ENCODE measurements at regions not wholly inside any gene's neighbourhood (a gene's known extent, or its start where the extent isn't known, plus 50 kb on each side); places are given as distances from the start of the nearest gene placed in this dataset.

DNA sequence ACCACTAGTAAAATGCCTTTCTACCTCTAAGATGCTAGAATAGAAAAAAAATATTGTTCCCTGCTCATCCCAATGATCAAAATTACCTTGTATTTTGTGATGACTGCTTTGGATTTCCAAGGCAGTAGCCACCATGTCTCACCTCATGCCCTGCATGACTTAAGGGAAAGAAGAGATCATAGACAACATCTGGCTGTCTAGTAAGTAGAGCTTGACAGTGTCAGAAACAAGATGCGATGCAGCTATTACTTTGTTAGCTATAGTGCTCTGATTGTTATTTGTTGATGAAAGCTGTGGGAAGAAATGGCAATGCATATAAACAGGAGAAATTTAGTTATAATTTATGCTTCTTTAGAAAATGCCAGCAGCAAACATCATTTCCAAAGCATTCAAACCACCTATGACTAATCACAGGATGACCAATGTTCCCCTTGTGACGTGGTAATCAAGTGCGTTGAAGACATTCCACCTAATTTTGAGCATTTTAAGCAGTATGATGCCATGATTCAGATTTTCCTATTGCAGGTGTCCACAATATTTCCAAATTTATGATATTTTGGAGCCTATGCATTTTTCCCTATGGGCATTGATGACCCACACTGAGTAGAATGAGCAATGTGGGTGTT lies 308.3 kb downstream of the KCNRG start:
- in situ Hi-C loops (cut with MboI): no loop called here
- TF ChIP-seq EZH2phosphoT487 (IDR thresholded peaks at IDR 0.05; ENCODE audit: insufficient read depth, low read depth) (0 out of 2 replicates have a peak, but pooled peaks have one; percentile 54), EZH2 (IDR thresholded peaks at IDR 0.05; ENCODE audit: insufficient read depth, poor library complexity, severe bottlenecking) (no peak)
- Histone ChIP-seq H3K27ac (peak overlapping the region; percentile 62), H3K9ac (no peak overlapping the region), H3K27me3 (replicated peaks; ENCODE audit: insufficient read depth) (no peaks in the 10 kb centered on the region), H3K4me3 (no peak overlapping the region), H3K9me3 (ENCODE audit: low read depth) (no peaks in the 10 kb centered on the region), H4K20me1 (ENCODE audit: insufficient read depth) (no peaks in the 10 kb centered on the region), H3F3A (ENCODE audit: insufficient read depth) (peaks cover 26% of the 10 kb centered on the region), H2AFZ (no peak overlapping the region), H3K36me3 (ENCODE audit: low read depth) (no peaks in the 10 kb centered on the region), H3K4me2 (ENCODE audit: unreplicated experiment) (peak overlapping the region; percentile 13), H3K9me2 (ENCODE audit: insufficient read depth) (no peaks in the 10 kb centered on the region; the same call in none of the 2 replicates), H3K79me2 (ENCODE audit: insufficient read depth) (no peaks in the 10 kb centered on the region), H3K4me1 (ENCODE audit: insufficient read depth) (peaks cover 39% of the 10 kb centered on the region)
- WGBS, 2 experiments (ENCODE audit: low coverage in 1 of 2, low lambda C conversion rate in 2 of 2, missing lambda C conversion rate in 2 of 2): 0 to 1% methylated on average over 3 of the region's 3 CpGs
- peak; percentile 95 for DNase-seq

DNA sequence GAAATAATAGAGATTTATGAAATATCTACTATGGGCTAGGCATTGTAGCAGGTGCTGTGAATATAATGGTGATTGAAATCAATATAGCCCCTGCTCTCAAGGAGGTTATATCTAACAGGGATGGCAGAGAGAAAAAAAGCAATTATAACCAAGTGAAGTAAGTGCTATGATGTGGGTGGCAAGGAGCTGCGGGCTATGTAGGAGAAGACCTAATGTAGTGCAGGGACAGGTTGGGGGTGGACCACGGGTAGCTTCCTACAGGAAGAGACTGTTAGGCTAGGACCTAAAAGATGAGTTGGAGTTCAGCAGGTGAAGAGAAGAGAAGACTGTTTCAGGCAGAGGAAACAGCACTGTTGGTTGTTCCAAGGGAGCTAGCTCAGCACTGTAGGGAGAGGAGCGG lies 311.0 kb downstream of the KCNRG start:
- in situ Hi-C loops (cut with MboI): no loop called here
- H3K9me2 ChIP-seq (ENCODE audit: insufficient read depth): no peaks in the 10 kb centered on the region; the same call in none of the 2 replicates
- H3K4me3 ChIP-seq: no peak overlapping the region
- H3K9ac ChIP-seq: no peak overlapping the region
- no peaks in the 10 kb centered on the region for H3K9me3 ChIP-seq (ENCODE audit: low read depth)
- 47 to 52% methylated on average over 3 of the region's 3 CpGs for WGBS, 2 experiments (ENCODE audit: low coverage in 1 of 2, low lambda C conversion rate in 2 of 2, missing lambda C conversion rate in 2 of 2)
- H3K27me3 ChIP-seq (replicated peaks; ENCODE audit: insufficient read depth): no peaks in the 10 kb centered on the region
- peaks cover 21% of the 10 kb centered on the region for H3K4me1 ChIP-seq (ENCODE audit: insufficient read depth)
- peak overlapping the region; percentile 69 for H3K4me2 ChIP-seq (ENCODE audit: unreplicated experiment)
- no peak for TF ChIP-seq EZH2phosphoT487 (IDR thresholded peaks at IDR 0.05; ENCODE audit: insufficient read depth, low read depth)
- TF ChIP-seq EZH2 (IDR thresholded peaks at IDR 0.05; ENCODE audit: insufficient read depth, poor library complexity, severe bottlenecking): no peak
- H3F3A ChIP-seq (ENCODE audit: insufficient read depth): peaks cover 15% of the 10 kb centered on the region
- H3K27ac ChIP-seq: no peak overlapping the region
- no peak for DNase-seq
- H4K20me1 ChIP-seq (ENCODE audit: insufficient read depth): no peaks in the 10 kb centered on the region
- 0 out of 2 replicates have a peak overlapping the region, but pooled peaks have one; percentile 69 for H2AFZ ChIP-seq
- no peaks in the 10 kb centered on the region for H3K79me2 ChIP-seq (ENCODE audit: insufficient read depth)
- no peaks in the 10 kb centered on the region for H3K36me3 ChIP-seq (ENCODE audit: low read depth)

DNA sequence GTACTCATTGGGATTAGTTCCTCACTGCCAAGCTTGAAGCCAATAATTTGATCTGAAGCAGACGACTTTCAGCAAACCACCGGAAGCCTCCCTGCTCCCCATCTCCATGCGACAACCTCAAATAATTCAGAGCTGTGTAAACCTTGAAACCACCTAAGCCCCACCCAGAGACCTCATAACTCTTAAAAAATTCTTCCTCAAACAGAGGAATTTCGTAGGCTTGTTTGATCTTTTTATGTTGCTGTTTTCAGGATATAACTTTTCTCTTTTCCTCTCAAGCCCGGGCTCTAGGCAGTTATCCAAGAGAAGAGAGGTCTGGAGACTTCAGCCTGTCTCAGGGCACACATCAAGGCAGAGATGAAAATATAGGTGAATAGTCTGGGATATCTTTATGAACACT lies 311.6 kb downstream of the KCNRG start:
- H3K27ac ChIP-seq: no peak overlapping the region
- WGBS, 2 experiments (ENCODE audit: low coverage in 1 of 2, low lambda C conversion rate in 2 of 2, missing lambda C conversion rate in 2 of 2): 9 to 11% methylated on average over 5 of the region's 5 CpGs

DNA sequence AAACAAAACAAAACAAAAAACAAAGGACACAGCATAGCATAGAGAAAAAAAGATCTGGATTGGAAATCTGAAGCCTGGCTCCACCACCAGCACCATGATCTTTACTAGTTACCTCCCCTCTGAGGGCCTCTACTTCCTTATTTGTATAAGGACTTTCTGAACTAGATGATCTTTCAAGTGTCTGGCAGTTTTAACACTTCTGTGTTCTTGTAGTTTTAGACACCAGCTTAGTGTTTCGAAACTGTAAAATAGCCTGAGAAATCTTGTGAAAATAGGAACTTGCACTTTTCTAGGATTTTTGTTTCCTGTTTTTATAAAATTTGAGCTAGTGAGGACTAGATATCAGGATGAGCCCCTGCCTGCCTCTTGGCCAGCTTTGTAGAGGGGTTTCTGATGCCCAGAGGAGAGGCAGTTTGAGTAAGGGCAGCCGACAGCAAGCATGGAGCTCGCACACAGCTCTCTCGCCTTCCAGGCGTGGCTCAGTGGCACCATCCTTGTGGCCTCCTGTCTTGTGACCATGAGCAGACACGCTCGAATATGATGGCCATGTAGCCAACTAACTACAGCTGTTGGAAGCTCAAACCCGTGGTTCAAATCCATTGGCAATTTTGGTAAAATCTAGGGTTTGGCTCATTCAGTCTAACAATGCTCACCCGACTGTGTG lies 319.0 kb downstream of the KCNRG start:
- in situ Hi-C loops (cut with MboI): no loop called here
- no peak overlapping the region for H3K9ac ChIP-seq
- DNase-seq: no peak
- H3K27me3 ChIP-seq (replicated peaks; ENCODE audit: insufficient read depth): no peaks in the 10 kb centered on the region
- 85 to 89% methylated on average over 9 of the region's 9 CpGs for WGBS, 2 experiments (ENCODE audit: low coverage in 1 of 2, low lambda C conversion rate in 2 of 2, missing lambda C conversion rate in 2 of 2)
- no peak overlapping the region for H2AFZ ChIP-seq
- no peaks in the 10 kb centered on the region for H4K20me1 ChIP-seq (ENCODE audit: insufficient read depth)
- no peak for TF ChIP-seq EZH2phosphoT487 (IDR thresholded peaks at IDR 0.05; ENCODE audit: insufficient read depth, low read depth)
- TF ChIP-seq EZH2 (IDR thresholded peaks at IDR 0.05; ENCODE audit: insufficient read depth, poor library complexity, severe bottlenecking): no peak
- no peaks in the 10 kb centered on the region for H3K36me3 ChIP-seq (ENCODE audit: low read depth)
- no peaks in the 10 kb centered on the region for H3K9me2 ChIP-seq (ENCODE audit: insufficient read depth)
- H3K79me2 ChIP-seq (ENCODE audit: insufficient read depth): no peaks in the 10 kb centered on the region
- no peak overlapping the region for H3K27ac ChIP-seq
- H3K9me3 ChIP-seq (ENCODE audit: low read depth): no peaks in the 10 kb centered on the region
- no peaks in the 10 kb centered on the region for H3F3A ChIP-seq (ENCODE audit: insufficient read depth)
- H3K4me1 ChIP-seq (ENCODE audit: insufficient read depth): no peaks in the 10 kb centered on the region
- H3K4me2 ChIP-seq (ENCODE audit: unreplicated experiment): no peak overlapping the region
- H3K4me3 ChIP-seq: no peak overlapping the region

More for the DNA sequence above, 311.6 kb downstream of the KCNRG start:
- H3K79me2 ChIP-seq (ENCODE audit: insufficient read depth): no peaks in the 10 kb centered on the region
- no peaks in the 10 kb centered on the region for H3K36me3 ChIP-seq (ENCODE audit: low read depth)
- H3K9me3 ChIP-seq (ENCODE audit: low read depth): no peaks in the 10 kb centered on the region
- H3F3A ChIP-seq (ENCODE audit: insufficient read depth): peaks cover 15% of the 10 kb centered on the region
- peak overlapping the region; percentile 23 for H3K4me3 ChIP-seq
- H4K20me1 ChIP-seq (ENCODE audit: insufficient read depth): no peaks in the 10 kb centered on the region
- peaks cover 21% of the 10 kb centered on the region for H3K4me1 ChIP-seq (ENCODE audit: insufficient read depth)
- H3K27me3 ChIP-seq (replicated peaks; ENCODE audit: insufficient read depth): no peaks in the 10 kb centered on the region
- DNase-seq: peak; percentile 21
- H2AFZ ChIP-seq: peak overlapping the region; percentile 69
- peak overlapping the region; percentile 69 for H3K4me2 ChIP-seq (ENCODE audit: unreplicated experiment)
- no peaks in the 10 kb centered on the region; the same call in none of the 2 replicates for H3K9me2 ChIP-seq (ENCODE audit: insufficient read depth)
- no peak for TF ChIP-seq EZH2phosphoT487 (IDR thresholded peaks at IDR 0.05; ENCODE audit: insufficient read depth, low read depth)
- no peak for TF ChIP-seq EZH2 (IDR thresholded peaks at IDR 0.05; ENCODE audit: insufficient read depth, poor library complexity, severe bottlenecking)
- in situ Hi-C loops (cut with MboI): no loop called here
- no peak overlapping the region; the same call in 1 of the 2 replicates for H3K9ac ChIP-seq

Data from GM23248 (cell line).